Tibial artery (tissue), 4 donors: ENCODE measurements at regions not wholly inside any gene's neighbourhood (a gene's known extent, or its start where the extent isn't known, plus 50 kb on each side); places are given as distances from the start of the nearest gene placed in this dataset.

Experiments
- DNase-seq, 2 donors: peaks; one replicate each; pipeline ENCODE4 v3.0.0-alpha.2; 2019
- H3K27ac ChIP-seq, 2 donors: fragments of 200-600 bp; sonication (generic) in 1 of 2; 1 replicate in 1 of 2; 2 replicates in 1 of 2; pipeline ENCODE4 v1.5.1; 2018 to 2019; ENCODE audit warnings: mild to moderate bottlenecking in 1 of 2
- H3K27me3 ChIP-seq, 2 donors: fragments of 200-600 bp; sonication (generic) in 1 of 2; one replicate each; pipeline versions ENCODE4 v1.5.1 to v1.6.0; 2016 to 2019
- H3K36me3 ChIP-seq, 3 donors: fragments of 200-600 bp; sonication (generic) in 2 of 3; one replicate each; pipeline ENCODE4 v1.5.1; 2016 to 2019; ENCODE audit warnings: mild to moderate bottlenecking in 2 of 3
- H3K4me1 ChIP-seq, 4 donors: fragments of 200-600 bp; sonication (generic) in 2 of 4; 1 replicate in 3 of 4; 2 replicates in 1 of 4; pipeline ENCODE4 v1.5.1; 2016 to 2019
- H3K4me3 ChIP-seq, 2 donors: fragments of 200-600 bp; sonication (generic) in 1 of 2; 1 replicate in 1 of 2; 2 replicates in 1 of 2; pipeline ENCODE4 v1.5.1; 2018 to 2019; ENCODE audit warnings: mild to moderate bottlenecking in 2 of 2
- H3K9me3 ChIP-seq, 3 donors: fragments of 200-600 bp; sonication (generic) in 1 of 3; one replicate each; pipeline ENCODE4 v1.5.1; 2016 to 2019
- intact Hi-C: fragments of 100-400 bp; cut with DNase I; formaldehyde crosslinking; loops from one replicate; pipeline ENCODE4 v1.15.0; 2023; ENCODE audit warnings: low total_unique reads
- TF ChIP-seq, protein P1 (sequence below), 2 experiments: fragments of 200-600 bp in 1 of 2; fragments of 450-650 bp in 1 of 2; IDR thresholded peaks; one replicate each; pipeline ENCODE4 v1.5.1; 2017 to 2019; ENCODE audit warnings: antibody characterized with exemption in 2 of 2, mild to moderate bottlenecking in 1 of 2, moderate library complexity in 1 of 2

DNA sequence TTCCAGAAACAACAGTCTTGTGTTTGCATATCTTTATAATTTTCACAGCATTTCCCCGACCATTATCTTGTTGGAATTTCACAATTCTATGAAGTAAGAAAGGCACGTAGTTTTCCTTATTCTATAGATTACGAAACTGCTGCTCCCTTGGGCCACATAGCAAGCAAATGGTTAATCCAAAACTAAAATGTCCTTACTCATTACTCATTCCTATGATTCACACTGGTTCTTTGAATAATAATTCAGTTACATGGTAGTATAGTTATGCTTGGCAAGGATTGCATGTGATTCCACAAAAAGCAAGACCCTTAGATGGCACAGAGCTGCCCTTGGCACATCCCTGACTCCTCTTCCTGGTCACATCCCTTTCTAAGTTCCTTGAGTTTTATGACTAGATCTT lies 51.2 kb downstream of the OR13H1 start:
- no peak overlapping the region for H3K4me3 ChIP-seq
- TF ChIP-seq, protein P1, sequence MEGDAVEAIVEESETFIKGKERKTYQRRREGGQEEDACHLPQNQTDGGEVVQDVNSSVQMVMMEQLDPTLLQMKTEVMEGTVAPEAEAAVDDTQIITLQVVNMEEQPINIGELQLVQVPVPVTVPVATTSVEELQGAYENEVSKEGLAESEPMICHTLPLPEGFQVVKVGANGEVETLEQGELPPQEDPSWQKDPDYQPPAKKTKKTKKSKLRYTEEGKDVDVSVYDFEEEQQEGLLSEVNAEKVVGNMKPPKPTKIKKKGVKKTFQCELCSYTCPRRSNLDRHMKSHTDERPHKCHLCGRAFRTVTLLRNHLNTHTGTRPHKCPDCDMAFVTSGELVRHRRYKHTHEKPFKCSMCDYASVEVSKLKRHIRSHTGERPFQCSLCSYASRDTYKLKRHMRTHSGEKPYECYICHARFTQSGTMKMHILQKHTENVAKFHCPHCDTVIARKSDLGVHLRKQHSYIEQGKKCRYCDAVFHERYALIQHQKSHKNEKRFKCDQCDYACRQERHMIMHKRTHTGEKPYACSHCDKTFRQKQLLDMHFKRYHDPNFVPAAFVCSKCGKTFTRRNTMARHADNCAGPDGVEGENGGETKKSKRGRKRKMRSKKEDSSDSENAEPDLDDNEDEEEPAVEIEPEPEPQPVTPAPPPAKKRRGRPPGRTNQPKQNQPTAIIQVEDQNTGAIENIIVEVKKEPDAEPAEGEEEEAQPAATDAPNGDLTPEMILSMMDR (IDR thresholded peaks at IDR 0.05): no peak
- H3K27me3 ChIP-seq: no peaks in the 10 kb centered on the region
- no peak overlapping the region for H3K27ac ChIP-seq
- intact Hi-C loops: no loop called here
- H3K9me3 ChIP-seq: no peaks in the 10 kb centered on the region
- no peak for DNase-seq
- no peaks in the 10 kb centered on the region for H3K36me3 ChIP-seq
- H3K4me1 ChIP-seq: no peaks in the 10 kb centered on the region

DNA sequence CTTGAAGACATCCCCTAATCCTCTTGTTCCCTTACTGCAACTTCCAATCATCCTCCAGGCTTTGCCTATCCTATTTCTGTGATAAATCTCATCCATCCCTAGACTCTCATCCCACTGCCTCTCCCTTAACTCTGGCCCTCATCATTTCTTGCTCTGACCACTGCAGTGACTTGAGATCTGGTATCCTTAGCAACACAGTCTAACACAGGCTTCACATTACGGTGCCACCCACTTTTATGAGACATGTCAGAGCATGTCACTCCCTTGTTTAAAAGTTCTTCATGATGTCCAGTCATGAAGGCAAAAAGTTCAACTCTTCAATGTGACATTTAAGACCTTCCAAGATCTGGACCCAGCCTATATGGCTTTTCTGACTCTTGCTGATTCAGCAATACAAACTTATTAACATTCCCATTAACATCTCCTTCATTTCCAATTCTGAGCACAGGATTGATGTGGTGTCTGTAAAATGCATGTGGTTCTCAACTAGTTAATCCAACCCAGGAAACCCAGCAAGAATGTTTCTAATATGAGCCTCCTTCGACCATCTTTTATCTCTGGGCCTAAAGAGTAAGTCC lies 64.0 kb downstream of the OR13H1 start:
- no peak overlapping the region for H3K4me3 ChIP-seq
- TF ChIP-seq, protein P1 (IDR thresholded peaks at IDR 0.05): no peak
- no peak for DNase-seq
- no peaks in the 10 kb centered on the region for H3K4me1 ChIP-seq
- intact Hi-C loops: no loop called here
- H3K36me3 ChIP-seq: no peaks in the 10 kb centered on the region
- H3K27ac ChIP-seq: no peak overlapping the region
- H3K9me3 ChIP-seq: no peaks in the 10 kb centered on the region
- H3K27me3 ChIP-seq: no peaks in the 10 kb centered on the region

DNA sequence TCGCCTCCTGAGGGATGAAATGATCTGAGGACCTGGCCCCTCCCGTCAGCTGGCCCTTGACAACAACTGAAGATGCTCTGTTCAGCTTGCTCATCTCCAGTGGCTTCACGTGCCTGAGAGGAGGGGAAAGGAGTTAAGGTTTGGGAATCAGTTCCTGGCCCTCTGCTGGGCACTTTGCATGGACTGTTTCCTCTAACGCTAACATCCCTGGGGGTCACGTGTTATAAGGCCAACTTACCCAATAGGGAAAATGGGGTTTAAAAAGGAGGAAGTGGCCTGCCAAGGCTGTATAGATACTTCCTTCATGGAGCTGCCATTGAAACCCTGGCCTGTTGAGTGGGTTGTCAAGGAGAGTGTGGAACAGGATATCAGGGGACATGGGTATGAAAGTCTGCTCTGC lies 65.6 kb downstream of the OR13H1 start:
- no peak for DNase-seq
- no peaks in the 10 kb centered on the region for H3K9me3 ChIP-seq
- intact Hi-C loops: no loop called here
- no peaks in the 10 kb centered on the region for H3K36me3 ChIP-seq
- H3K27me3 ChIP-seq: no peaks in the 10 kb centered on the region
- H3K4me3 ChIP-seq: no peak overlapping the region
- no peak overlapping the region for H3K27ac ChIP-seq
- no peaks in the 10 kb centered on the region for H3K4me1 ChIP-seq
- TF ChIP-seq, protein P1 (IDR thresholded peaks at IDR 0.05): no peak

DNA sequence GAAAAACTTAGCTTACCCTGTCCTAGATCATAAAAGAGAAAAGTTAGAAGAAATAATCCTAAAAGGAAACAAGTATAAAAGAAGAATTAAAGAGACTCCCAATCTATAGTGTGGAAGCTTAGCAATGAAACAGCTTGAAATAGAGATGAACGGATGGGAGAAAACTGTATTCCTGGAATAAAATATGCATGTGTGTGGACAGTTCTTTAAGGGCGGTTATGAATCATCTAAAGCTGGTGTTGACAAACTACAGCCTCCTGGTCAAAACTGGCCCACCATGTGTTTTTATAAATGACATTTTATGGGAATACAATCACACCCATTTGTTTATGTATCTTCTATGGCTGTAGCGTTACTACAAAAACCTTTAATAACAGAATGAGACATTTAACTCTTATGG lies 69.4 kb downstream of the OR13H1 start:
- no peaks in the 10 kb centered on the region for H3K9me3 ChIP-seq

DNA sequence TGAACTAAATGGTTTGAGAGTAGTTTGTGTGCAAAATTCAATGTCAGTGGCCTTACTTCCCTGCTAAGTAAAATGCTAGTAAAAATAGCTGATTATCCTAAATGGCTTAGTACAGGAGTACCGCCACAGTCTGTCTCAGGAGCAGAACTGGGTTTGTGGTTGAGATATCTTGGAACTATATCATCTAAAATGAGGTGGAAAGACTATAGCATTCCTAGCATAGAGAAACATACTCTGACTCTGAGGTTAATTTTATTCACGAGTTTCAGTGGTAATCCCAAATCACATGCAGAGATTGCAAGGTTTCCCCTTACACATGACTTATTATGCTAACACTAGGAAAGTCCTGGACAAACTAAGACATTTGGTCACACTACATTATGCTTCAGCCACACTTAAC lies 70.4 kb downstream of the OR13H1 start:
- H3K27ac ChIP-seq: no peak overlapping the region
- TF ChIP-seq, protein P1 (IDR thresholded peaks at IDR 0.05): no peak
- intact Hi-C loops: no loop called here
- no peak for DNase-seq
- no peaks in the 10 kb centered on the region for H3K4me1 ChIP-seq
- no peaks in the 10 kb centered on the region for H3K9me3 ChIP-seq
- no peaks in the 10 kb centered on the region for H3K27me3 ChIP-seq
- no peaks in the 10 kb centered on the region for H3K36me3 ChIP-seq
- no peak overlapping the region for H3K4me3 ChIP-seq

More for the DNA sequence above, 69.4 kb downstream of the OR13H1 start:
- TF ChIP-seq, protein P1 (IDR thresholded peaks at IDR 0.05): no peak
- Histone ChIP-seq H3K27ac (no peak overlapping the region), H3K4me1 (no peaks in the 10 kb centered on the region), H3K36me3 (no peaks in the 10 kb centered on the region), H3K4me3 (no peak overlapping the region), H3K27me3 (no peaks in the 10 kb centered on the region)
- intact Hi-C loops: no loop called here
- DNase-seq: no peak

DNA sequence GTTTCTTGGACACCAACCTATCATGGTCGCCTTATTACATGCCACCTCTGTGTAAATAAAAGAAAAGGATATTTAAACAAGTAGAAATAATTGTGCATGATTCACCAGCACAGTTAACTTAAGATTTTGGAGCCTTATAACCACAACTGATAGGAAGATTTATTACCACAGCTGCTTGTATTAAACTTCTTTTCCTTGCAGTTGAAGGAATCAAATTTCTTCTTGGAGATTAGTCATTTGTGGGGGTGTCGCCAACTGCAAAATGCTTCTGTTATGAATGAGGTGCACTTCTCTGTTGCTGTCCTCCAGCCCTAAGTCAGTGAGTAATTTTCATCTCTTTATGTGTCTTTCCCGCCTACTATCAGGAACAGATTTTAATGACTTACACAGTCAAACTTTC lies 73.3 kb downstream of the OR13H1 start:
- Histone ChIP-seq H3K27me3 (no peaks in the 10 kb centered on the region), H3K4me1 (peaks cover 0 to 4% (median 0%) of the 10 kb centered on the region in 4 donors), H3K9me3 (no peaks in the 10 kb centered on the region), H3K27ac (no peak overlapping the region), H3K4me3 (no peak overlapping the region), H3K36me3 (no peaks in the 10 kb centered on the region)
- DNase-seq: no peak
- intact Hi-C loops: no loop called here
- TF ChIP-seq, protein P1 (IDR thresholded peaks at IDR 0.05): no peak
